ENCODE measurements at regions not wholly inside any gene's neighbourhood (a gene's known extent, or its start where the extent isn't known, plus 50 kb on each side); places are given as distances from the start of the nearest gene placed in this dataset.

DNA sequence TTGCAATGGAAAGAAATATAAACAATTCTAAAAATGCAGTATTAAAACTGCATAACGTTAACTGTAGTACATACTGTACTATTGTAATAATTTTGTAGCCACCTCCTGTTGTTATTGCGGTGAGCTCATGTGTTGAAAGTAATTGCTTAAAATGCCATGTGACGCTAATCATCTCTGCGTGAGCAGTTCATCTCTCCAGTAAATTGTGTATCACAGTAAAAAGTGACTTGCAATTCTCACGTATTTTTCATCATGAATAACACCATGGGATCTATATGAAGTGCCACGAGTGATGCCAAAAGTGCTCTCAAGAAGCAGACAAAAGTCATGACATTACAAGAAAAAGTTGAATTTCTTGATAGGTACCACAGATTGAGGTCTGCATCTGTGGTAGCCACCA lies 82.4 kb upstream of the CYYR1 start:
- ChIA-PET CTCF (no interaction called here), POLR2A (no interaction called here)
- no peak for TF ChIP-seq CTCF (IDR thresholded peaks at IDR 0.05; ENCODE audit: control extremely low read depth, extremely low read depth, low read depth, missing control alignments)
- no peak for DNase-seq (ENCODE audit: extremely low spot score)

- POLR2A ChIA-PET: no interaction called here
- no peak for TF ChIP-seq CTCF (IDR thresholded peaks at IDR 0.05; ENCODE audit: control extremely low read depth, extremely low read depth, low read depth, missing control alignments)
- DNase-seq (ENCODE audit: extremely low spot score): no peak
- CTCF ChIA-PET: no interaction called here
These were observed 80.3 kb upstream of the CYYR1 start for GRCh38 chr21:26653430-26653829.

DNA sequence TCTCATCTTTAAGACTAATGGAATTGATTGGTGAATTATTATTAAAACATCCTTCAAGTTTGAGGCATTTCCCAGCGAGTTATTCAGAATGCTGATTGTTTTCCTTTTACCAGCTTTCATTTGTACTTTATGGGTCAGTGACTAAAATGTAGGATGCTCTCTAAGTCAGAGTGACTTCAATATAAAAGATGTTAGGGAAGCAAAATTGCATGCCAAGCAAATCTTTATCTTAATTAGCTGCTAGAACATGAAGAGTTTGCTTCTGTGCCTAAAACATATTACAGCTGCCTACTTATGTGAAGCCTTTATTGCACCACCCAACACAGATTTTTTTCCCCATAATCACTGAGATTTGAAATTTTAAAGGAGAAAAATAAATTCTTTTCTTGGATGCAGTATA lies 79.8 kb upstream of the CYYR1 start:
- TF ChIP-seq CTCF (IDR thresholded peaks at IDR 0.05; ENCODE audit: control extremely low read depth, extremely low read depth, low read depth, missing control alignments): no peak
- POLR2A ChIA-PET: no interaction called here
- DNase-seq (ENCODE audit: extremely low spot score): no peak
- CTCF ChIA-PET: no interaction called here

DNA sequence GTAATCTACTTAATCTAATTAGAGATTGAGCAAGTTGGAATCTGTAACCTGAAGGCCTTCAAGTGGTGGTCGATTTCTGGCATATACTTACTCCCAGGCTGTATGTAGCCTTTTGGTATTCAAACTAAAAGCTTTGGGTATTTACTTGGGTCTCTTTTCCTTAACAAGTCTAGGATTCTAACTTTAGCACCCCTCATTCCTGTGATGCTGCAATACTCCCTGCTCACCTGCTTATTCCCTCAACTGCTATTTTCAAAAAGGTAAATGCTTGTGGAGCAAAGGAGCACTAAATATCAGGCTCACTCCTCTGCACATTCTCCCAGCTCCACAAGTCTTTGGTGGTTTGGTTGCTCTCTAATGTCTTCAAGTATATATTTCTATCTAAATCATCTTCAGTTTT lies 68.0 kb upstream of the CYYR1 start:
- ChIA-PET POLR2A (no interaction called here), CTCF (no interaction called here)
- DNase-seq (ENCODE audit: extremely low spot score): no peak
- TF ChIP-seq CTCF (IDR thresholded peaks at IDR 0.05; ENCODE audit: control extremely low read depth, extremely low read depth, low read depth, missing control alignments): no peak

DNA sequence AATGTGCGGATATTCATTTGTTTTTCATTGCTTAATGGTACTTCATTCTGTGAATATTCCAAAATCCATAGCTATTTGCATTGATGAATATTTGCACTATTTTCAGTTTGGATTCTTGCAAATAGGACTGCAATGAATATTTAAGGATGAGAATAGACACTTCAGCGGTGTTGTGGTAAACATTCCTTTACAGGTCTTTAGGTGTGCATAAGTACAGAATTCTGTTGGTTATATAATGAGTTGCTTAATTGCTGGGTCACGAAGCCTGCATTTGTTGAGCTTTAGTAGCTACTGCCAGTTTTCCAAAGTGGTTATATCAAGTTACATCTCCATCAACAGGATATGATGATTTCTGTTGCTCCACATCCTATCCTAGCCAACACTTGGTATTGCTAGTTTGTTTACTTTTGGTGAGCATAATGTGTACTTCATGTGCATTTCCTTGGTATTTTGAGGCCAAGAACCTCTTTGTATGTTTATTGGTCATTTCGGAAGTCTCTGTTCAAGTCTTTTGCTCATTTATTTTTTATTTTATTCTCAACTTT lies 64.2 kb upstream of the CYYR1 start:
- POLR2A ChIA-PET: no interaction called here
- TF ChIP-seq CTCF (IDR thresholded peaks at IDR 0.05; ENCODE audit: control extremely low read depth, extremely low read depth, low read depth, missing control alignments): no peak
- no peak for DNase-seq (ENCODE audit: extremely low spot score)
- CTCF ChIA-PET: no interaction called here

DNA sequence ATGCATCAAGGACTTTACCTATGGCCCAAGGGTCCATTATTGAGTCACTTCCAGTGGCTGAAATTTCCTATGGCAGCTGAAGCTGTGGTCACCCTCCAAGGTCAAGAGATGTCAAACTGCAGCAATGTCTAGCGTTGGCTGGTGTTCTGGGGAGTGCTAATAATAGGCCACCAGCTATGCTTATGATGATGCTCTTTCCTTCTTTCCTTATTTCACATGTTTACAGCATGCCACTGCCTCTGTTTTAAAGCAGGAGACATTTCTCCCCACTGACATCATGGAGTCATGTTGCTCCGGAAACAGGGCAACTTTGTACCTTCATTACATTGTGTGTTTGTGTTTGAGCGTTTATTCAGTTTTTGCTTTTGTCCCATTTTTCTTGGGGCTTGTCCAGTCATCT lies 62.6 kb upstream of the CYYR1 start:
- DNase-seq (ENCODE audit: extremely low spot score): no peak
- ChIA-PET CTCF (interaction anchor here (1.4 kb wide), 1 partner anchor 13 kb away, joined by 3 read pairs; no protein-coding TSS in a partner anchor), POLR2A (no interaction called here)
- no peak for TF ChIP-seq CTCF (IDR thresholded peaks at IDR 0.05; ENCODE audit: control extremely low read depth, extremely low read depth, low read depth, missing control alignments)

GRCh38 chr21:26632691-26633090 lies 59.6 kb upstream of the CYYR1 start:
- CTCF ChIA-PET: no interaction called here
- POLR2A ChIA-PET: no interaction called here
- no peak for TF ChIP-seq CTCF (IDR thresholded peaks at IDR 0.05; ENCODE audit: control extremely low read depth, extremely low read depth, low read depth, missing control alignments)
- no peak for DNase-seq (ENCODE audit: extremely low spot score)
